ENCODE measurements at regions not wholly inside any gene's neighbourhood (a gene's known extent, or its start where the extent isn't known, plus 50 kb on each side); places are given as distances from the start of the nearest gene placed in this dataset.

GRCh38 chr9:26193237-26193636 is 515.0 kb upstream of the TUSC1 start (continued):
- no peak for TF ChIP-seq CHD7 (IDR thresholded peaks at IDR 0.05; ENCODE audit: insufficient replicate concordance, low read length)
- TF ChIP-seq SRF (IDR thresholded peaks at IDR 0.05; ENCODE audit: low read depth, low read length), result no peak
- TF ChIP-seq ZNF274 (IDR thresholded peaks at IDR 0.05; ENCODE audit: borderline replicate concordance, extremely low read depth, low read length), result no peak
- TF ChIP-seq CHD1 (IDR thresholded peaks at IDR 0.05; ENCODE audit: low read depth, low read length), result no peak
- TF ChIP-seq TAF7 (optimal IDR thresholded peaks at IDR 0.05; ENCODE audit: borderline replicate concordance, low read depth, low read length), result no peak
- no peak for TF ChIP-seq GABPA (IDR thresholded peaks at IDR 0.05; ENCODE audit: borderline replicate concordance, insufficient read depth, low read length)
- TF ChIP-seq MAX (IDR thresholded peaks at IDR 0.05), result no peak
- TF ChIP-seq EGR1 (IDR thresholded peaks at IDR 0.05; ENCODE audit: borderline replicate concordance, low read depth, low read length), result no peak
- TF ChIP-seq BRCA1 (IDR thresholded peaks at IDR 0.05; ENCODE audit: low read depth, low read length), result no peak
- no peak for TF ChIP-seq HDAC2 (IDR thresholded peaks at IDR 0.05; ENCODE audit: borderline replicate concordance in 1 of 2, low read depth in 2 of 2, low read length in 2 of 2)
- TF ChIP-seq KDM1A (IDR thresholded peaks at IDR 0.05; ENCODE audit: borderline replicate concordance, low read length), result no peak
- no peak for TF ChIP-seq BACH1 (IDR thresholded peaks at IDR 0.05; ENCODE audit: low read length)
